Calu3 (cell line): ENCODE measurements at regions not wholly inside any gene's neighbourhood (a gene's known extent, or its start where the extent isn't known, plus 50 kb on each side); places are given as distances from the start of the nearest gene placed in this dataset.

Experiments used
- BruUV-seq: library from RNA; stranded (reverse); fragments of 400-500 nt; replicated peaks from 2 replicates; lab custom pipeline; 2021; lab: Mats Ljungman, UMichigan
- CTCF ChIA-PET: fragments of 300-600 bp; sonication (Branson Sonifier 250); formaldehyde crosslinking; loops from one replicate; lab custom pipeline; 2022; ENCODE audit warnings: antibody characterized with exemption; lab: Charles Lee
- DNase-seq: peaks from one replicate; pipeline ENCODE4 v3.0.0; 2022
- H3K27ac Mint-ChIP-seq: one replicate; pipeline ENCODE4 v1.8.0; 2022; ENCODE audit warnings: mixed read lengths; ENCODE audit not compliant: unreplicated experiment
- H3K27me3 Mint-ChIP-seq: one replicate; pipeline ENCODE4 v1.8.0; 2022; ENCODE audit warnings: mixed read lengths; ENCODE audit not compliant: unreplicated experiment
- H3K36me3 Mint-ChIP-seq: one replicate; pipeline ENCODE4 v1.8.0; 2022; ENCODE audit warnings: mild to moderate bottlenecking, moderate library complexity, mixed read lengths; ENCODE audit not compliant: insufficient read depth, unreplicated experiment
- H3K4me1 Mint-ChIP-seq: one replicate; pipeline ENCODE4 v1.8.0; 2022; ENCODE audit warnings: mild to moderate bottlenecking, low read depth, mixed read lengths; ENCODE audit not compliant: unreplicated experiment
- H3K4me3 Mint-ChIP-seq: one replicate; pipeline ENCODE4 v1.8.0; 2022; ENCODE audit warnings: mild to moderate bottlenecking, low read depth, moderate library complexity, mixed read lengths; ENCODE audit not compliant: unreplicated experiment
- H3K9me3 Mint-ChIP-seq: one replicate; pipeline ENCODE4 v1.8.0; 2022; ENCODE audit warnings: low read depth, mixed read lengths; ENCODE audit not compliant: unreplicated experiment
- CTCF ChIP-seq: fragments of 200-600 bp; IDR thresholded peaks from one replicate; pipeline ENCODE4 v1.8.0; 2022; ENCODE audit warnings: antibody characterized with exemption; ENCODE audit not compliant: unreplicated experiment
- intact Hi-C: fragments of 100-400 bp; cut with micrococcal nuclease; formaldehyde crosslinking; loops from one replicate; pipeline ENCODE4 v1.10.0; 2022; ENCODE audit not compliant: unreplicated experiment

- intact Hi-C loops, result no loop called here
- no peak for TF ChIP-seq CTCF
- DNase-seq, result no peak
- Mint-ChIP-seq H3K27me3 (peaks cover 23% of the 10 kb centered on the region), H3K27ac (no peak overlapping the region), H3K4me3 (no peak overlapping the region), H3K9me3 (no peaks in the 10 kb centered on the region), H3K36me3 (no peaks in the 10 kb centered on the region), H3K4me1 (peaks cover 7% of the 10 kb centered on the region)
- CTCF ChIA-PET, result no interaction called here
- no TSS peak for BruUV-seq
Measured at GRCh38 chr10:90587081-90587491, 270.8 kb downstream of the HTR7 start.

GRCh38 chr10:90587561-90587960 is 270.3 kb downstream of the HTR7 start:
- no peak overlapping the region for H3K27ac Mint-ChIP-seq
- no peaks in the 10 kb centered on the region for H3K9me3 Mint-ChIP-seq
- H3K27me3 Mint-ChIP-seq, result peaks cover 27% of the 10 kb centered on the region
- no peaks in the 10 kb centered on the region for H3K36me3 Mint-ChIP-seq
- CTCF ChIA-PET, result no interaction called here
- DNase-seq, result no peak
- no peak for TF ChIP-seq CTCF
- intact Hi-C loops, result no loop called here
- peaks cover 7% of the 10 kb centered on the region for H3K4me1 Mint-ChIP-seq
- BruUV-seq, result no TSS peak
- H3K4me3 Mint-ChIP-seq, result no peak overlapping the region

- H3K27me3 Mint-ChIP-seq, result peaks cover 27% of the 10 kb centered on the region
- no peaks in the 10 kb centered on the region for H3K9me3 Mint-ChIP-seq
- intact Hi-C loops, result no loop called here
- peaks cover 7% of the 10 kb centered on the region for H3K4me1 Mint-ChIP-seq
- no peak for DNase-seq
- no peaks in the 10 kb centered on the region for H3K36me3 Mint-ChIP-seq
- CTCF ChIA-PET, result no interaction called here
- TF ChIP-seq CTCF, result no peak
- no TSS peak for BruUV-seq
- no peak overlapping the region for H3K27ac Mint-ChIP-seq
- no peak overlapping the region for H3K4me3 Mint-ChIP-seq
Measured at GRCh38 chr10:90588222-90588621, 269.6 kb downstream of the HTR7 start.

- no peak overlapping the region for H3K4me3 Mint-ChIP-seq
- no peaks in the 10 kb centered on the region for H3K36me3 Mint-ChIP-seq
- no TSS peak for BruUV-seq
- peaks cover 34% of the 10 kb centered on the region for H3K27me3 Mint-ChIP-seq
- no peak overlapping the region for H3K27ac Mint-ChIP-seq
- peaks cover 7% of the 10 kb centered on the region for H3K4me1 Mint-ChIP-seq
- H3K9me3 Mint-ChIP-seq, result no peaks in the 10 kb centered on the region
- DNase-seq, result no peak
- no peak for TF ChIP-seq CTCF
- CTCF ChIA-PET, result no interaction called here
- intact Hi-C loops, result loop anchor here (10.0 kb wide), 1 partner anchor 445 kb away; no protein-coding TSS in a partner anchor
Measured at GRCh38 chr10:90589825-90590224, 268.0 kb downstream of the HTR7 start.
